ENCODE measurements at regions not wholly inside any gene's neighbourhood (a gene's known extent, or its start where the extent isn't known, plus 50 kb on each side); places are given as distances from the start of the nearest gene placed in this dataset.

DNA sequence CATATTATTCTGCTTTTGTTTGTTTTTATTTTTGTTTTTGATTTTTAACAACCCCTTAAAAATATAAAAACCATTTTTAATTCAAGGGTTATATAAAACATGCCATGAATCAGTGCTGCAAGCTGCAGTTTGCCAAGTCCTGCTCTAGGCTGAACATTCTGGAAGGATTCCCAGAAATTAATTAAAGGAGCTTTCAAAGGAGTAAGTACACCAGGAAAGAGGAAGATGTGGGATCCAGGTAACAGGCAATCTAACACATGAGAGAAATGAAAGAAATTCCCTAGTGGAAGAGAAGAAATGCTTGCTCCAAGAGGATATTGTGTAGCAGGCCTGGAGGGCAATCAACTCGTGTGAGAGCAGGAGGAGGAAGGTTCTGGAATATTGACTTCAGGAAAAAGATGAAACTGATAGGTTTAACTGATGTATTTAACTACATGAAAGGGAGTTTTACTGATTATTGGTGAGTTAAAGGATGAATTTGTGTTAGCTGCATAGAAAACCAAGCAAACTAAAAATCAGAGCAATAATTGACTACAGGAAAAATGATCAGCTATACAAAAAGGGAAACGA lies 146.0 kb upstream of the PHACTR1 start:
- WGBS = 35% methylated on average over 2 of the region's 2 CpGs
- no peak overlapping the region for H3K27ac ChIP-seq
- no peaks in the 10 kb centered on the region for H3K9me3 ChIP-seq
- H3K36me3 ChIP-seq = no peaks in the 10 kb centered on the region
- no peaks in the 10 kb centered on the region for H3K27me3 ChIP-seq
- H3K4me3 ChIP-seq = no peak overlapping the region
- DNase-seq (ENCODE audit: low spot score in 2 of 2) = no peak
- peaks cover 26% of the 10 kb centered on the region for H3K4me1 ChIP-seq
- TF ChIP-seq CTCF (IDR thresholded peaks at IDR 0.05) (no peak), POLR2A (IDR thresholded peaks at IDR 0.05) (no peak), EP300 (IDR thresholded peaks at IDR 0.05) (no peak), POLR2AphosphoS5 (IDR thresholded peaks at IDR 0.05) (no peak)

GRCh38 chr6:12572896-12573827 lies 143.4 kb upstream of the PHACTR1 start:
- 42% methylated on average over 4 of the region's 4 CpGs for WGBS
- H3K36me3 ChIP-seq = no peaks in the 10 kb centered on the region
- TF ChIP-seq CTCF (IDR thresholded peaks at IDR 0.05) (no peak), POLR2AphosphoS5 (IDR thresholded peaks at IDR 0.05) (no peak), EP300 (IDR thresholded peaks at IDR 0.05) (no peak), POLR2A (IDR thresholded peaks at IDR 0.05) (no peak)
- H3K4me3 ChIP-seq = no peak overlapping the region
- no peak overlapping the region for H3K27ac ChIP-seq
- DNase-seq (ENCODE audit: low spot score in 2 of 2) = no peak
- H3K9me3 ChIP-seq = no peaks in the 10 kb centered on the region
- H3K27me3 ChIP-seq = no peaks in the 10 kb centered on the region
- peaks cover 28% of the 10 kb centered on the region for H3K4me1 ChIP-seq

DNA sequence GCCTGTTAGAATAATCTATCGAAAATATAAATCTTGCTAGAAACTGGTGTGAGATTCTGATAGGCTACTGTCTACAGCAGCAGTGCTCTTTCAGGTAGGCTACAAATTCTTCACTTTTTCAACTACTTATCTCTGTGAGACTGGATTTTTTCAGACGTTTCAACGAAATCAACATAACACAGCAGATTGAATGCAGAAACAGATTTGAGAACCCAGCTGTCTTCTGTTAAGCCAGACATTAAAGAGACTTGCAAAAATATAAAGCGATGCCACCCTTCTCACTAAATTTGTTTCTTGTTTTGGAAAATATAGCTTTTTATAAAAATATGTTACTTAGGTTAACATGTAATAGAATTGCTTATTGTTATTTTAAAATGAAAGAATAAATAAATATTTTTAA lies 140.6 kb upstream of the PHACTR1 start:
- Histone ChIP-seq H3K4me3 (no peak overlapping the region), H3K36me3 (no peaks in the 10 kb centered on the region), H3K27ac (no peak overlapping the region), H3K9me3 (no peaks in the 10 kb centered on the region), H3K27me3 (no peaks in the 10 kb centered on the region), H3K4me1 (peaks cover 13% of the 10 kb centered on the region)
- no peak for DNase-seq (ENCODE audit: low spot score in 2 of 2)
- 73% methylated on average over 4 of the region's 4 CpGs for WGBS
- no peak for TF ChIP-seq CTCF (IDR thresholded peaks at IDR 0.05)

DNA sequence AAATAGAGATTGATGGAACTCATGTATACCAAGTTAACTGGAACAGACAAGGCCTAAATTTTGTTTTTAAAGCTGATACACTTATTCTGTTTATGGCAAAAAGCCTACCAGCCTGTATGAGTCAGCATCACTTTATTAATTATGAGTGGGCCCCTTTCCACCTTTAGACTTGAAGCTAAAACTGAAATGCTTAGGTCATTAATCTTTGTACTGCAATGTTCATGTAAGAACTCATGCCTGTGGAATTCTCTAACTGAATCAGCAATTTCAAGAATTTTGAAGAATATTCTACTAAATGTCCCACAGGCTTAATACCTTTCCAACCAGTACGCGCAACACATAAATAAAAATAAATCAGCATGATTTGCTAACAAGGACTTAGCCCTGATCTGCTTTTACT lies 140.2 kb upstream of the PHACTR1 start:
- Histone ChIP-seq H3K9me3 (no peaks in the 10 kb centered on the region), H3K27me3 (no peaks in the 10 kb centered on the region), H3K27ac (no peak overlapping the region), H3K4me3 (no peak overlapping the region), H3K36me3 (no peaks in the 10 kb centered on the region), H3K4me1 (peaks cover 12% of the 10 kb centered on the region)
- TF ChIP-seq EP300 (IDR thresholded peaks at IDR 0.05) (no peak), POLR2AphosphoS5 (IDR thresholded peaks at IDR 0.05) (no peak), CTCF (IDR thresholded peaks at IDR 0.05) (no peak), POLR2A (IDR thresholded peaks at IDR 0.05) (no peak)
- WGBS = 37% methylated on average over 2 of the region's 2 CpGs
- no peak for DNase-seq (ENCODE audit: low spot score in 2 of 2)

- Histone ChIP-seq H3K4me1 (peaks cover 12% of the 10 kb centered on the region), H3K36me3 (no peaks in the 10 kb centered on the region), H3K27ac (no peak overlapping the region), H3K9me3 (no peaks in the 10 kb centered on the region), H3K27me3 (no peaks in the 10 kb centered on the region), H3K4me3 (no peak overlapping the region)
- no peak for DNase-seq (ENCODE audit: low spot score in 2 of 2)
- WGBS = 72% methylated on average over 8 of the region's 8 CpGs
- TF ChIP-seq CTCF (IDR thresholded peaks at IDR 0.05) = no peak
- TF ChIP-seq POLR2A (IDR thresholded peaks at IDR 0.05) = no peak
- no peak for TF ChIP-seq EP300 (IDR thresholded peaks at IDR 0.05)
- no peak for TF ChIP-seq POLR2AphosphoS5 (IDR thresholded peaks at IDR 0.05)
Measured at GRCh38 chr6:12577124-12577850, 139.3 kb upstream of the PHACTR1 start.

Data from suprapubic skin (tissue), 4 donors.